ENCODE measurements at regions not wholly inside any gene's neighbourhood (a gene's known extent, or its start where the extent isn't known, plus 50 kb on each side); places are given as distances from the start of the nearest gene placed in this dataset.

GRCh38 chr5:9928326-9928725 is 298.2 kb upstream of the TAS2R1 start:
- Mint-ChIP-seq H3K4me1 (peaks cover 21 to 27% of the 10 kb centered on the region in 2 experiments), H3K4me3 (no peak overlapping the region), H3K27me3 (ENCODE audit: low read depth) (peaks cover 27% of the 10 kb centered on the region), H3K27ac (no peak overlapping the region; a peak in 3 of 7 replicates), H3K36me3 (ENCODE audit: insufficient read depth in 1 of 3, low read depth in 3 of 3) (peaks cover 9 to 15% (median 10%) of the 10 kb centered on the region in 3 experiments), H3K9me3 (peaks cover 19 to 20% of the 10 kb centered on the region in 2 experiments)
- Histone ChIP-seq H3K4ac (ENCODE audit: low read depth, low read length) (no peak overlapping the region), H3K9ac (ENCODE audit: extremely low read depth, insufficient read length, low read length) (no peak overlapping the region), H3K23ac (ENCODE audit: insufficient read length, low read depth, low read length) (no peak overlapping the region), H4K20me1 (ENCODE audit: control insufficient read depth, insufficient read depth, insufficient read length) (no peaks in the 10 kb centered on the region), H2AK5ac (ENCODE audit: insufficient read length, low read length) (no peak overlapping the region), H2BK5ac (ENCODE audit: insufficient read length, low read length) (no peak overlapping the region), H2BK120ac (ENCODE audit: low read depth, low read length, poor library complexity, severe bottlenecking) (no peak overlapping the region), H3K9me3 (ENCODE audit: control insufficient read depth, low read depth, low read length) (no peaks in the 10 kb centered on the region), H4K91ac (ENCODE audit: insufficient read length, low read depth, low read length) (no peak overlapping the region), H2AFZ (ENCODE audit: low read length) (no peak overlapping the region), H3K14ac (ENCODE audit: insufficient read depth, low read length) (no peak overlapping the region; the same call in 1 of the 2 replicates), H3K18ac (ENCODE audit: insufficient read length, low read depth, low read length) (no peak overlapping the region), H4K5ac (ENCODE audit: insufficient read length, low read depth, low read length) (no peak overlapping the region), H3K27ac (ENCODE audit: insufficient read length, low read depth, low read length) (no peak overlapping the region), H3K79me1 (ENCODE audit: insufficient read depth, low read depth, low read length, poor library complexity, severe bottlenecking) (no peaks in the 10 kb centered on the region), H2BK20ac (ENCODE audit: low read depth, low read length, poor library complexity, severe bottlenecking) (no peak overlapping the region), H3K56ac (ENCODE audit: insufficient read length, low read depth, low read length) (no peak overlapping the region), H3K23me2 (ENCODE audit: insufficient read length, low read depth, low read length, poor library complexity, severe bottlenecking) (no peaks in the 10 kb centered on the region), H3K4me1 (ENCODE audit: insufficient read depth, low read length) (peaks cover 6% of the 10 kb centered on the region; the same call in 1 of the 2 replicates), H2BK15ac (ENCODE audit: low read depth, low read length) (no peak overlapping the region), H3K79me2 (ENCODE audit: insufficient read depth, low read length) (no peaks in the 10 kb centered on the region), H3K27me3 (ENCODE audit: insufficient read depth, low read length) (no peaks in the 10 kb centered on the region; the same call in 1 of the 2 replicates), H2BK12ac (ENCODE audit: insufficient read length, low read depth, low read length) (no peak overlapping the region), H3K4me2 (ENCODE audit: insufficient read depth, insufficient read length, low read length) (no peak overlapping the region), H4K8ac (replicated peaks; ENCODE audit: insufficient read length, low read depth, low read length) (no peak overlapping the region), H3T11ph (ENCODE audit: low read length) (no peak overlapping the region)
- TF ChIP-seq CTCF (conservative IDR thresholded peaks at IDR 0.05): no peak
- no CpG with 5 or more reads among the region's 6 CpGs for WGBS (ENCODE audit: extremely low coverage, insufficient read length, low lambda C conversion rate)
- DNase-seq: no peak
